ENCODE measurements at regions not wholly inside any gene's neighbourhood (a gene's known extent, or its start where the extent isn't known, plus 50 kb on each side); places are given as distances from the start of the nearest gene placed in this dataset.

DNA sequence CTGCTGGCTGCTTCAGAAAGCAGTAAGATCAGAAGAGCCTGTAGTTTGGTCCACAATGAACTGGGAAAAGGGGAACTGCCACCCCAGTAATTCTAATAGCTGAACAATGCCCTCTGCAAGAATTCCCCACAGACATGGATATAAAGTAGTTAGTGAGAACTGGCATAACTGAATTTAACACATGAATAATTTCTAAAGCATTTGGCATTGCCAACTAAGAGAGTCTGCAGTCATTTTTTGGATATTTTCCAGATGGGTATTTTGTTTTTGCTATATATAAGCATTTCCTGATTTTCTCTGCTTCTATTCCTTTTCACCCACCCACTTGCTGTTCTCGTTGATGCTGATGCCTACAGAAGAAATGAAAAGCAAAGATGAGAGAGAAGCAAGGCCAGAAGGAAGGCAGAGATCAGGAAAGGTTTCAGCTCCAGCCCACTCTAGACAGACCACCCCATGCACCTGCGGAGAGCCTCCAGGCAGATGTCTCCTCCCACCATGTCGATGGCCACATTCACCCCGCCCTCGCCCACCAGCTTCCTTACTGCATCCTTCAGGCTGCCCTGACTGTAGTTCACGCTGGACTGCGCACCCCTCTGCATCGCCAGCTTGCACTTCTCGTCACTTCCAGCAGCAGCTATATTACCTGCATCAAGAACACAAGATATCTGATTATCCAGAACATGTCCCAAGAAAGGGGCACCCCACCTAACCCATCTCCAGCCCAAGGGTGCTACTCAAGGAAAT lies 55.9 kb upstream of the SEC16B start (continued):
- TF ChIP-seq, protein P1, sequence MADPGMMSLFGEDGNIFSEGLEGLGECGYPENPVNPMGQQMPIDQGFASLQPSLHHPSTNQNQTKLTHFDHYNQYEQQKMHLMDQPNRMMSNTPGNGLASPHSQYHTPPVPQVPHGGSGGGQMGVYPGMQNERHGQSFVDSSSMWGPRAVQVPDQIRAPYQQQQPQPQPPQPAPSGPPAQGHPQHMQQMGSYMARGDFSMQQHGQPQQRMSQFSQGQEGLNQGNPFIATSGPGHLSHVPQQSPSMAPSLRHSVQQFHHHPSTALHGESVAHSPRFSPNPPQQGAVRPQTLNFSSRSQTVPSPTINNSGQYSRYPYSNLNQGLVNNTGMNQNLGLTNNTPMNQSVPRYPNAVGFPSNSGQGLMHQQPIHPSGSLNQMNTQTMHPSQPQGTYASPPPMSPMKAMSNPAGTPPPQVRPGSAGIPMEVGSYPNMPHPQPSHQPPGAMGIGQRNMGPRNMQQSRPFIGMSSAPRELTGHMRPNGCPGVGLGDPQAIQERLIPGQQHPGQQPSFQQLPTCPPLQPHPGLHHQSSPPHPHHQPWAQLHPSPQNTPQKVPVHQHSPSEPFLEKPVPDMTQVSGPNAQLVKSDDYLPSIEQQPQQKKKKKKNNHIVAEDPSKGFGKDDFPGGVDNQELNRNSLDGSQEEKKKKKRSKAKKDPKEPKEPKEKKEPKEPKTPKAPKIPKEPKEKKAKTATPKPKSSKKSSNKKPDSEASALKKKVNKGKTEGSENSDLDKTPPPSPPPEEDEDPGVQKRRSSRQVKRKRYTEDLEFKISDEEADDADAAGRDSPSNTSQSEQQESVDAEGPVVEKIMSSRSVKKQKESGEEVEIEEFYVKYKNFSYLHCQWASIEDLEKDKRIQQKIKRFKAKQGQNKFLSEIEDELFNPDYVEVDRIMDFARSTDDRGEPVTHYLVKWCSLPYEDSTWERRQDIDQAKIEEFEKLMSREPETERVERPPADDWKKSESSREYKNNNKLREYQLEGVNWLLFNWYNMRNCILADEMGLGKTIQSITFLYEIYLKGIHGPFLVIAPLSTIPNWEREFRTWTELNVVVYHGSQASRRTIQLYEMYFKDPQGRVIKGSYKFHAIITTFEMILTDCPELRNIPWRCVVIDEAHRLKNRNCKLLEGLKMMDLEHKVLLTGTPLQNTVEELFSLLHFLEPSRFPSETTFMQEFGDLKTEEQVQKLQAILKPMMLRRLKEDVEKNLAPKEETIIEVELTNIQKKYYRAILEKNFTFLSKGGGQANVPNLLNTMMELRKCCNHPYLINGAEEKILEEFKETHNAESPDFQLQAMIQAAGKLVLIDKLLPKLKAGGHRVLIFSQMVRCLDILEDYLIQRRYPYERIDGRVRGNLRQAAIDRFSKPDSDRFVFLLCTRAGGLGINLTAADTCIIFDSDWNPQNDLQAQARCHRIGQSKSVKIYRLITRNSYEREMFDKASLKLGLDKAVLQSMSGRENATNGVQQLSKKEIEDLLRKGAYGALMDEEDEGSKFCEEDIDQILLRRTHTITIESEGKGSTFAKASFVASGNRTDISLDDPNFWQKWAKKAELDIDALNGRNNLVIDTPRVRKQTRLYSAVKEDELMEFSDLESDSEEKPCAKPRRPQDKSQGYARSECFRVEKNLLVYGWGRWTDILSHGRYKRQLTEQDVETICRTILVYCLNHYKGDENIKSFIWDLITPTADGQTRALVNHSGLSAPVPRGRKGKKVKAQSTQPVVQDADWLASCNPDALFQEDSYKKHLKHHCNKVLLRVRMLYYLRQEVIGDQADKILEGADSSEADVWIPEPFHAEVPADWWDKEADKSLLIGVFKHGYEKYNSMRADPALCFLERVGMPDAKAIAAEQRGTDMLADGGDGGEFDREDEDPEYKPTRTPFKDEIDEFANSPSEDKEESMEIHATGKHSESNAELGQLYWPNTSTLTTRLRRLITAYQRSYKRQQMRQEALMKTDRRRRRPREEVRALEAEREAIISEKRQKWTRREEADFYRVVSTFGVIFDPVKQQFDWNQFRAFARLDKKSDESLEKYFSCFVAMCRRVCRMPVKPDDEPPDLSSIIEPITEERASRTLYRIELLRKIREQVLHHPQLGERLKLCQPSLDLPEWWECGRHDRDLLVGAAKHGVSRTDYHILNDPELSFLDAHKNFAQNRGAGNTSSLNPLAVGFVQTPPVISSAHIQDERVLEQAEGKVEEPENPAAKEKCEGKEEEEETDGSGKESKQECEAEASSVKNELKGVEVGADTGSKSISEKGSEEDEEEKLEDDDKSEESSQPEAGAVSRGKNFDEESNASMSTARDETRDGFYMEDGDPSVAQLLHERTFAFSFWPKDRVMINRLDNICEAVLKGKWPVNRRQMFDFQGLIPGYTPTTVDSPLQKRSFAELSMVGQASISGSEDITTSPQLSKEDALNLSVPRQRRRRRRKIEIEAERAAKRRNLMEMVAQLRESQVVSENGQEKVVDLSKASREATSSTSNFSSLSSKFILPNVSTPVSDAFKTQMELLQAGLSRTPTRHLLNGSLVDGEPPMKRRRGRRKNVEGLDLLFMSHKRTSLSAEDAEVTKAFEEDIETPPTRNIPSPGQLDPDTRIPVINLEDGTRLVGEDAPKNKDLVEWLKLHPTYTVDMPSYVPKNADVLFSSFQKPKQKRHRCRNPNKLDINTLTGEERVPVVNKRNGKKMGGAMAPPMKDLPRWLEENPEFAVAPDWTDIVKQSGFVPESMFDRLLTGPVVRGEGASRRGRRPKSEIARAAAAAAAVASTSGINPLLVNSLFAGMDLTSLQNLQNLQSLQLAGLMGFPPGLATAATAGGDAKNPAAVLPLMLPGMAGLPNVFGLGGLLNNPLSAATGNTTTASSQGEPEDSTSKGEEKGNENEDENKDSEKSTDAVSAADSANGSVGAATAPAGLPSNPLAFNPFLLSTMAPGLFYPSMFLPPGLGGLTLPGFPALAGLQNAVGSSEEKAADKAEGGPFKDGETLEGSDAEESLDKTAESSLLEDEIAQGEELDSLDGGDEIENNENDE (IDR thresholded peaks at IDR 0.05; ENCODE audit: insufficient replicate concordance, low read length) = no peak
- TF ChIP-seq, protein P2, sequence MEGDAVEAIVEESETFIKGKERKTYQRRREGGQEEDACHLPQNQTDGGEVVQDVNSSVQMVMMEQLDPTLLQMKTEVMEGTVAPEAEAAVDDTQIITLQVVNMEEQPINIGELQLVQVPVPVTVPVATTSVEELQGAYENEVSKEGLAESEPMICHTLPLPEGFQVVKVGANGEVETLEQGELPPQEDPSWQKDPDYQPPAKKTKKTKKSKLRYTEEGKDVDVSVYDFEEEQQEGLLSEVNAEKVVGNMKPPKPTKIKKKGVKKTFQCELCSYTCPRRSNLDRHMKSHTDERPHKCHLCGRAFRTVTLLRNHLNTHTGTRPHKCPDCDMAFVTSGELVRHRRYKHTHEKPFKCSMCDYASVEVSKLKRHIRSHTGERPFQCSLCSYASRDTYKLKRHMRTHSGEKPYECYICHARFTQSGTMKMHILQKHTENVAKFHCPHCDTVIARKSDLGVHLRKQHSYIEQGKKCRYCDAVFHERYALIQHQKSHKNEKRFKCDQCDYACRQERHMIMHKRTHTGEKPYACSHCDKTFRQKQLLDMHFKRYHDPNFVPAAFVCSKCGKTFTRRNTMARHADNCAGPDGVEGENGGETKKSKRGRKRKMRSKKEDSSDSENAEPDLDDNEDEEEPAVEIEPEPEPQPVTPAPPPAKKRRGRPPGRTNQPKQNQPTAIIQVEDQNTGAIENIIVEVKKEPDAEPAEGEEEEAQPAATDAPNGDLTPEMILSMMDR (IDR thresholded peaks at IDR 0.05; ENCODE audit: control extremely low read depth in 1 of 3, insufficient read depth in 1 of 3, low read depth in 1 of 3, low read length in 3 of 3) = no peak
- TF ChIP-seq TAF7 (optimal IDR thresholded peaks at IDR 0.05; ENCODE audit: borderline replicate concordance, low read depth, low read length) (no peak), CREB1 (IDR thresholded peaks at IDR 0.05) (no peak), CHD1 (IDR thresholded peaks at IDR 0.05; ENCODE audit: low read depth, low read length) (no peak), BACH1 (IDR thresholded peaks at IDR 0.05; ENCODE audit: low read length) (no peak), PHF8 (conservative IDR thresholded peaks at IDR 0.05; ENCODE audit: low read depth, low read length) (no peak), TBP (IDR thresholded peaks at IDR 0.05; ENCODE audit: low read depth, low read length) (no peak), EGR1 (IDR thresholded peaks at IDR 0.05; ENCODE audit: borderline replicate concordance, low read depth, low read length) (no peak)
